Stimulated activated CD4-positive, alpha-beta T cell treated with anti-CD3 and anti-CD28 coated beads, Interleukin-2, amount 100 ng/mL, for 4 hours (primary cell): ENCODE measurements at regions not wholly inside any gene's neighbourhood (a gene's known extent, or its start where the extent isn't known, plus 50 kb on each side); places are given as distances from the start of the nearest gene placed in this dataset.
"Not testable (repeated sequence)": the region's sequence is repeated elsewhere in the genome, so short reads cannot be mapped to it uniquely, and the experiment has no call there.

ENCODE experiments used
- DNase-seq: peaks from one replicate; pipeline ENCODE4 v3.0.0-alpha.2; 2020; ENCODE audit warnings: low read depth

GRCh38 chr5:92695123-92696003 lies 885.7 kb downstream of the NR2F1-AS1 start:
- DNase-seq = no peak

- no peak for DNase-seq
These were observed 887.0 kb downstream of the NR2F1-AS1 start for GRCh38 chr5:92694067-92694466.

GRCh38 chr5:92691955-92692354 lies 889.1 kb downstream of the NR2F1-AS1 start:
- DNase-seq = not testable (repeated sequence)

GRCh38 chr5:92687821-92688722 lies 892.9 kb downstream of the NR2F1-AS1 start:
- no peak for DNase-seq

GRCh38 chr5:92678640-92679039 lies 902.4 kb downstream of the NR2F1-AS1 start:
- no peak for DNase-seq

GRCh38 chr5:92676215-92677165 lies 904.5 kb downstream of the NR2F1-AS1 start:
- DNase-seq = no peak

- DNase-seq = no peak
These were observed 906.7 kb downstream of the NR2F1-AS1 start for GRCh38 chr5:92674321-92674720.

- DNase-seq = no peak
These were observed 915.5 kb downstream of the NR2F1-AS1 start for GRCh38 chr5:92665506-92665905.

- no peak for DNase-seq
These were observed 918.3 kb downstream of the NR2F1-AS1 start for GRCh38 chr5:92662741-92663140.

- DNase-seq = no peak
These were observed 921.8 kb downstream of the NR2F1-AS1 start for GRCh38 chr5:92659246-92659645.

- not testable (repeated sequence) for DNase-seq
These were observed 926.4 kb downstream of the NR2F1-AS1 start for GRCh38 chr5:92654601-92655000.

- no peak for DNase-seq
These were observed 927.1 kb downstream of the NR2F1-AS1 start for GRCh38 chr5:92653730-92654461.

- no peak for DNase-seq
These were observed 928.3 kb downstream of the NR2F1-AS1 start for GRCh38 chr5:92652756-92653155.

- no peak for DNase-seq
These were observed 936.6 kb downstream of the NR2F1-AS1 start for GRCh38 chr5:92644266-92644886.

- DNase-seq = no peak
These were observed 939.7 kb downstream of the NR2F1-AS1 start for GRCh38 chr5:92641031-92641962.

GRCh38 chr5:92640340-92640739 lies 940.7 kb downstream of the NR2F1-AS1 start:
- no peak for DNase-seq

GRCh38 chr5:92637960-92638359 lies 943.1 kb downstream of the NR2F1-AS1 start:
- DNase-seq = no peak

GRCh38 chr5:92637247-92637646 lies 943.8 kb downstream of the NR2F1-AS1 start:
- no peak for DNase-seq

- DNase-seq = no peak
These were observed 946.0 kb downstream of the NR2F1-AS1 start for GRCh38 chr5:92635001-92635461.
